ENCODE measurements at regions not wholly inside any gene's neighbourhood (a gene's known extent, or its start where the extent isn't known, plus 50 kb on each side); places are given as distances from the start of the nearest gene placed in this dataset.
"Not testable (repeated sequence)": the region's sequence is repeated elsewhere in the genome, so short reads cannot be mapped to it uniquely, and the experiment has no call there.

DNA sequence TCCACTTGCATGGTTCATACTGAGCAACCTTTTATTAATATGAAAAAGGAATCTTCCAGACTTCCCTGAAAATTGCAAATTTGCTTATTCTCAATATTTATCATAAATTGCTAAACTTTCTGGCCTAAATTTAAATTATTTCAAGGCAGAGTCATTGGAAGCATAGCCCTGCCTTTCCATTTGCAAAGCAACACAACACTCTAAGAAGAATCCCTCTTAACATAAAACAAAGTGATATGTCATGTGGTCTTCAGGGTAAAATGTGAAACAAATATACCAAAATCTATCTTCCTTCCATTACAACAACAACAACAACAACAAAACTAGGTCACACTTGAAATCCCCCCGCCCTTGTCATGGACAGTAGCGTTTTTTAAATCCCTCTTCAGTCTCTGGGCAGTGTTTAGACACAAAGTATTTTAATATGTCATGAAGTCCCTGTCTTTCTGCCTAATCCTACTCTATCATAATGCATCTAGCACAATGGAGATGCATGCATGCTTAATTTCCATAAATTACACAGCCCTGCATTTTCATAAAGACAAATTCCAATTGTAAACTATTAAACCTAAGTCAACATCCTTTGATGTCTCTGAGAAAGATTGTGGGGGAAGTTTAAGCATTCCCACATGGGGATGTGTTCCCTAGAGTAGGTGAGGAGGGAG, 668.9 kb upstream of the LCORL start:
- no peak for FAIRE-seq

DNA sequence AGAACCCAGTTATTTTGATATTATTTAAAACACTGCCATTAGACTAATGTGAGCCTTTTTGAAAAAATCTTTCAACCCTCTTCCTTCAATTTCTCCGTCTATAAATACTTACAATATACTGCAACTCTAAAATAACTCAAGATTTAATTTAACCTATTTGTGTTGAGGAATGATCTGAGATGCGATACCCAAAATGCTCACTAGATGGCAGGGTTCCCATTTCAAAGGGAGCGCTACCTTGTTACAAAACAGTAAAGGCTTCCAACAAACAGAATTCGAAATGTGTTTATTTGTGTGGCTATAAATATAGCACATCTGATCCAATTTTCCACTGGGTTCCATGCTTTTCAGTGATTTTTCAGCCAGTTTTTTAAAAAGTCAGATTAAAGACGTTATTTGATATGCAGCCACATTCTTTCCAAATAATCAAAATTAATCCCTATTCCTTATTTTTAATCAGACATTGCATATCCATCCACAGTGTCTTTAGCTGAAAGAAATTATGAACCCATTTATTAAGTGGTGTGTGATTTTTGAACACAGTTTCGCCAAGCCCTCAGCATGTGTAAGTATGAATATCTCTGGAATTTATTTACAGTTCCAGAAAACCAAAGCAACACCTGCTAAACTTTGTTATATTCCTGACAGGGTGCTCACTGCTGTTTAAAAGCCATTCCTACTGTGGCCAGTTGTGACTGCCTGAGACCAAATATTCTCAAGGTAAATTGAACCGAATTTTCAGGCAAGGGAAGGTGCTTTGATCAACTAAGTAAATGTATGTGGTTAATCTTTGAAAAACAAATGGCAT, 668.0 kb upstream of the LCORL start:
- peak; percentile 96 for FAIRE-seq

GRCh38 chr4:18688351-18688750, 666.8 kb upstream of the LCORL start:
- not testable (repeated sequence) for FAIRE-seq

- no peak for FAIRE-seq
These were observed 664.9 kb upstream of the LCORL start for GRCh38 chr4:18686338-18687037.

- FAIRE-seq, result no peak
These were observed 663.4 kb upstream of the LCORL start for GRCh38 chr4:18684932-18685331.

GRCh38 chr4:18676526-18676915, 655.0 kb upstream of the LCORL start:
- no peak for FAIRE-seq

DNA sequence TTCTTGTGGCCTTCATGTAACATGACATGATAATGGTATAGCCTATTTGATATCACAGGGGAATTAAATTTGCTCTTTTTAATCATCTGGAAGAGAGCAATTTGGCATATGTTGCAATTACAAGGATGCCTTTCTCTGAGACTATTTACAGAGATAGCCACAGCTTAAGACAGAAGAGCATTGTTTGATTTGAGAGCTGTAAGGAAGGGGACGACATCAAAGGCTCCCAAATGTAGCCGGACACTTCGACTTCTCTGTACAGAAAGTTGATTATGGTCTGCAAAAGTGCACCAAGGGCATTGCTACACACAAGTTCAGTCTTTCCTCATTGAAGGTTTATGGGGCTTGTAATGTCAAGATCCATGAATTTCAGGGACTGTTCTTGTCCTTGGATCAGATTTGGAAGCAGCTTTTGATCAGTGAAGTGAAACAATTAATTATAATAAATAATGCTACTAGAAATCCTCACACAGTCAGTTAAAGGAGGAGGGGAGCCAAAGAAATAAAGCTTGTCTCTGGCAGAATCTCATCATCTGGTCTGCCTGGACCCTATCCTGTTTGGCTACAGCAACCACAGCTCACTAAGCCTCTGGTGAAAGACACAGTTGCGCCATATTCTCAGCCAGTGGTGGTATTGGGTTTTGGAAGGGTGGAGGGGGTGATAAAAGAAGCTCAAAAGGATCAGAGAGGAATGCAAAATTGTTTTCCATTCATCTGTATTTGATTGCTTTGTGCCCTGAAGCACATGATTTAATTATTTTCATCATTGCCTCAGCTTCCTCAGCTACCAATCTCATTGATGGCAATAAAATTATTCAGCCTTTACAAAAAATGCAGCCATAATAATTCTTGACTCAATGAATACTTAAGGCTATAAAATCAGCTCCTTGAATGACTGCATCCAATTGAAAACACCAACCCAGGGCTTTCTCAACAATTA, 654.3 kb upstream of the LCORL start:
- FAIRE-seq, result no peak

DNA sequence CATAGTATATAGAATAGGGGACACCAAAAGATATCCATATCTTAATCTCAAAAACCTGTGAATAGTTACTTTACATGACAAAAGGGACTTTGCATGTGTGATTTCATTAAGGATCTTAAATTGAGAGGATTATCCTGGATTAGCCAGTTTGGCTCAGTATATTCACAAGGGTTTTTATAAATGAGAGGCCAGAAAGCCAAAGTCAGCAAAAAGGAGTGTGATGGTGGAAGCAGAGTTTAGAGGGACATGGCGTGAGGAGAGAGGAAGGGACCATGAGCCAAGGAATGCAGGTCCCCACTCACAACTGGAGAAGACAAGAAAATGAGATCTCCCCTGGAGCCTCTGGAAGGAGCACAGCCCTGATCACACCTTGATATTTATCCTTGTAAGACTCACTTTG, 648.5 kb upstream of the LCORL start:
- no peak for FAIRE-seq

- no peak for FAIRE-seq
These were observed 647.8 kb upstream of the LCORL start for GRCh38 chr4:18669390-18669789.

GRCh38 chr4:18666322-18666721, 644.8 kb upstream of the LCORL start:
- no peak for FAIRE-seq

DNA sequence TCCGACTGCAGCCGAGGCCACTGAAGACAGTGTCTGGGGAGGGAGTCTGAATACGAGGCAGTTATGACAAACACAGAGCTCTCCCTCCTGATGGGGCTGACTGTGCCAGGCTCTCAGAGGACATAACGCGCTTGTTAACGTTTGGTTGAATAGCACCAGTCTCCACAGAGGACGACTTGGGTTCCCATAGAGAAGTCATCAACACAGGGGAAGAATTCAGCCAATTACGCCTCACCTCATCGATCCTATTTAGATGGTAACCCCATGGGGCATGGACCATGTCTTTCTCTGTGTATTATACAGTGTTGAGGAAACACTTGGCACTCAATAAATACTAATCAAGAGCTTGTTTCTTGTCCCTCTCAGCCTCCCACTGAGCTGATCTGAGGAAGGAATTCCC, 642.6 kb upstream of the LCORL start:
- FAIRE-seq, result no peak

GRCh38 chr4:18645351-18645750, 623.8 kb upstream of the LCORL start:
- FAIRE-seq, result no peak

GRCh38 chr4:18641334-18641733, 619.8 kb upstream of the LCORL start:
- no peak for FAIRE-seq

DNA sequence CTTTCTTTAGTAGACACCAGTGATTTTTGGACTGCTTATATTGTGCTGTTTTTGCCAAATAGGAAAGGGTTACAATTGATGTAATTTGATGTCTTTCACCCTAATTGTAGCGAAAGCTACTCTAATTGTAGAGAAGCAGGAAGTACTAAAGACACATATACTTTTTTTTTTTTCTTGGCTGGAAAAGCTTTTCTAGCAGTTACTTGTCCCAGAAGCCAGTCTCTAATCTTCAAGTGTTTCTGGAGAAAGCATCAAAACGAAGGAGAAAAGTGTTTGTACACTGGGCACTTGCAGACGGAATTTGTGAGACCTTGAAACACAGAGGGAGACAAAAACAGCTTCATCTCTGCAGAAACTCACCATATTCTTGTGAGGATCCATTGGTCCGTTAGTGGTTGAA, 616.5 kb upstream of the LCORL start:
- no peak for FAIRE-seq

DNA sequence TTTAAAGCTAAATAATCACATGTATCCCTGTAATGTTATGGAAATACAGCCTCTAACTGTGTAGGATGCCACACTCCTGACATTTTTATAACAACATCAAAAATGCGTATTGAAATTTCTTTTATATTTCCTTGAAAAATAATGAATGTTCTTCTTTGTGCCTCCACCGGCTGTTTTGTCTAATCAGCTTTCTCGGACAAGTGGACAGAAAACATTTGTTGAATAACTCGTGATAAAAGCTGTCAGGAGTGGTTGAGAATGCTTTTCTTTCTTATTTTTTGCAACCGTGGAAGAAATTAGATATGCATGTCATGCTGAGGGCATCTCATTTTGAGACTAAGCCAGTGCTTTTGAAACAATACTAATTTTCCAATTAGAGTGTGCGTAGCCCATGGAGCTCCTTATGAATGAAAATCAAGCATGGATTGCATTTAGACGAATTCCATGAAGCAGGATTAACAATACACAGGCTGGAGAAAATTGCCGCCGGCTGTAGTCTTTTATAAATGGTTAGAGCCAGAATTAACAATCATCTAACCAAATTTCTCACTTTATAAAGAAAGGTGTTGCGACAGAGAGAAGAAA, 614.5 kb upstream of the LCORL start:
- no peak for FAIRE-seq

DNA sequence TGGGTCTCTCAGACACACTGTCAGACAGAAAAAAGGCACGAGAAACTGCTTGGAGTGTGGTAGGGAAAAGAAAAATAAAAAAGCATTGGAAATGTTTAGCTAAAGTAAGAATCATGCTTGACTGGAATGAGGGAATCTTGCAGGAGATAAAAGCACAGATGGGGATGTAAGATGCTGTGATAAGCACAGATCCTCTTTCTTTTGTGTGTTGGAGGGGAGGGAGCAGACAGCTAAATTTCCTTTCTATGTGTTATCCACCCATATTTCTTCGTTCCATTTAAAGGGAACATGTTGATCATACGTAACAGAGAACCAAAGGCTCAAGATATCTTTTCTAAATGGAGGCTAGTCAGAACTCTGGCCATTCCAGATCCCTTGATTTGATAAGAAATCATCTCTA, 614.0 kb upstream of the LCORL start:
- no peak for FAIRE-seq

- no peak for FAIRE-seq
These were observed 610.0 kb upstream of the LCORL start for GRCh38 chr4:18631586-18631985.

DNA sequence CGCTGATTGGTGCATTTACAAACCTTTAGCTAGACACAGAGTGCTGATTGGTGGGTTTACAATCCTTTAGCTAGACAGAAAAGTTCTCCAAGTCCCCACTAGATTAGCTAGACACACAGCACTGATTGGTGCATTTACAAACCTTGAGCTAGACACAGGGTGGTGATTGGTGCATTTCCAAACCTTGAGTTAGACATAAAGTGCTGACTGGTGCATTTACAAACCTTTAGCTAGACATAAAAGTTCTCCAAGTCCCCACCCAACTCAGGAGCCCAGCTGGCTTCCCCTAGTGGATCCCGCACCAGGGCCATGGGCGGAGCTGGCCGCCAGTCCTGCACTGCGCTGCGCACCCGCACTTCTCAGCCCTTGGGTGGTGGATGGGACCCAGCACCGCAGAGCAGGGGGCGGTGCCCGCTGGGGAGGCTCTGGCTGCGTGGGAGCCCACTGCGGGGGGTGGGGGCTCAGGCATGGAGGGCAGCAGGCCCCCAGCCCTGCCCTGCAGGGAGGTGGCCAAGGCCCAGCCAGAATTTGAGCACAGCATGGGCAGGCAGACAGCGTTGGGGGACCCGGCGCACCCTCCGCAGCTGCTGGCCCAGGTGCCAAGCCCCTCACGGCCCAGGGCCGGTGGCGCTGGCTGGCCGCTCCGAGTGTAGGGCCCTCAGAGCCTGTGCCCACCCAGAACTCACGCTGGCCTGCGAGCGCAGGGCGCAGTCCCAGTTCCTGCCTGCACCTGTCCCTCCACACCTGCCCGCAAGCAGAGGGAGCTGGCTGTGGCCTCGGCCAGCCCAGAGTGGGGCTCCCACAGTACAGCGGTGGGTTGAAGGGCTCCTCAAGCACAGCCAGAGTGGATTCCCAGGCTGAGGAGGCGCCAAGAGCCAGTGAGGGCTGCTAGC, 608.9 kb upstream of the LCORL start:
- no peak for FAIRE-seq

- no peak for FAIRE-seq
These were observed 606.0 kb upstream of the LCORL start for GRCh38 chr4:18627447-18628005.

DNA sequence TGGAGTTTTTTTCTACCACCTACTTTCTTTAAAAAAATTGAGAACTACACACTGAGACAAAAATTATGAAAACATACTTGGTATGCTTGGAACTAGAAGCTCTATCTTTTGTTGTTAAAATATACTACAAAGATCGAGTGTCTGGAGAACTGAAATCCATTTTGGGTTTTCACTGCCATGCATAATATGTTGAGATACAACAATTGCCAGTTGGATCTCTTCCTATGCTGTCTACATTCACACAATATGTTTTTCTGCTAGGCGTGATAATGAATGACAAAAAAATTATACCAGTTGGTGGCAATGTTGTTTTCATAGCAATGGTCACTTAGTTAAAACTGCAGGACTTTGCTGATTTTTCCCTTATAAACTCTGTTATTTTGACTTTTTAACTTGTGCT, 605.4 kb upstream of the LCORL start:
- no peak for FAIRE-seq

DNA sequence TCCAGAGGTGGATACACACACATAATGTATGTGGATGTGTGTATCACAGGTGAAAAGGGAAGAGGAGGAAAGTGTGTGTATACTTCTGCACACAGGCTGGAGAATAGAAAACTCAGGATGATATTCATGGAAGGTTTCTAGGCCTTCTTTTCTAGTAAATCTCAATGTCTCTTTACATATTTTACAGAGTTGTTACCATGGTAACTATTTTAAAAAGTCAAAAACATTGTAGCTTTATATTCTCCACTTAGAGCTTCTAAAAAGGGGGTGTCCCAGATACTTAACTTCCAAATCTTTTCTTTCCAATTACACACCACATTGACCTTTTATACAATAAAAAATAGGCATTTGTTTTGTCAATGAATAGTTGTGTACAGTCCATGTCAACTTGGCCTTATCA, 604.8 kb upstream of the LCORL start:
- FAIRE-seq, result no peak

Measured in endometrium (tissue), 2 donors.